Hindlimb muscle (tissue), 1 donor: ENCODE measurements at regions not wholly inside any gene's neighbourhood (a gene's known extent, or its start where the extent isn't known, plus 50 kb on each side); places are given as distances from the start of the nearest gene placed in this dataset.

Source experiments
- DNase-seq: peaks from one replicate; pipeline ENCODE4 v3.0.0-alpha.2; 2013

GRCh38 chrX:98637451-98637850, 1753.7 kb downstream of the RPA4 start:
- DNase-seq = no peak

GRCh38 chrX:98646351-98646750, 1762.6 kb downstream of the RPA4 start:
- no peak for DNase-seq

DNA sequence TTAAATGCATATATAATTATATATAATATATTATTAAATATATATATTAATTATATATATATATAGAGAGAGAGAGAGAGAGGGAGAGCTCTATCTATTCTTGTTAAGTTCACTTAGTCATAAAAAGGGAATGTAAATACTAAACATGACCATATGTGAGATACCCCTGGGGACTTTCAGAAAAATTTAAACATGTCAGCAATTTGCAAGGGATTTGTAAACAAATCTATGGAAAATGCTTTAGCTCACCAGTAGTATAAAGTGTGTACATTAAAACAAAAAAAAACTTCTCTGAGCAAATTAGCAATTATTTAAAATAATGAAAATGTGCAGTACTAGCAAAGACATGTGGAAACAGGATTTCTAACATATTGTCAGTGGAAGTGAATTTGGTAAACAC, 1755.5 kb downstream of the PCDH19 start:
- no peak for DNase-seq
